ENCODE measurements at regions not wholly inside any gene's neighbourhood (a gene's known extent, or its start where the extent isn't known, plus 50 kb on each side); places are given as distances from the start of the nearest gene placed in this dataset.

- no peak for DNase-seq (ENCODE audit: low spot score)
Observed at GRCh38 chr6:141451511-141452353, 681.0 kb upstream of the GJE1 start.

GRCh38 chr6:141451181-141451510 is 681.6 kb upstream of the GJE1 start:
- DNase-seq (ENCODE audit: low spot score), result no peak

GRCh38 chr6:141445928-141446628 is 686.6 kb upstream of the GJE1 start:
- no peak for DNase-seq (ENCODE audit: low spot score)

GRCh38 chr6:141443668-141444289 is 688.9 kb upstream of the GJE1 start:
- DNase-seq (ENCODE audit: low spot score), result no peak

DNA sequence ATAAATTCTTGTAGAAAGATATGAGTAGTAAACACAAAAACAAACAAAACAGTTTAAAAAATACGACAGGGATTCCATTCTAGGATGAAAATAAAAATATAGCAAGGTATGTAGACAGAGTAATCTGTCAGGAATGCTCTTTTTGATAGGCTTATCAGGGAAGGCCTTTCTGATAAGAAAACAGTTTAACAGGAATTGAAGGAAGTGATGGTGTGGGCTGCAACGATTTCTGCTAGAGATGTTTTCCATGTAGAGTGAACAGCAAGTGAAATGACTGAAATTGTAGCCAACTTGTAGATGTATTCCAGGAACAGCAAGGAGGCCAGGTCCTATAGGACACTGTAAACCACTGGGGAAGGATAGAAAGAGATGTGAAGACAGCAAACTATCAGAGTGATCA is 689.7 kb upstream of the GJE1 start:
- DNase-seq (ENCODE audit: low spot score), result no peak

DNA sequence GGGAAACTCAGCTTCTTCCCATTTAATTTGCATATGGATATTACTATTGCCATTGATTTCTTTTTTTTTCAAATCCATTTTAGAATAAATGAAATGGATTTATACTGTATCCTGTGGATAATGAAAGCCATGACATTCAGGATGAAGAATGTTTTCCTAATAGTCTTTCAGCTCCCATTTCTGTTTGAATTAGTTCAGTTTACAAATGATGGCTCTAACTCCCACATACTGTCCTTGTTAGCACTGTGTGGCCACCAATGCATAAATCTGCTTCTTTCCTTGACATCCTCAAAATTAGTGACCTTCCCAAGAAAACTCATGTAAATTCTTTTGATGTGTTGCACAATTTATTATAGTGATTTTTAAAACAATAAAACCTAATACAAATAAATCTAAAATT is 693.2 kb upstream of the GJE1 start:
- no peak for DNase-seq (ENCODE audit: low spot score)

GRCh38 chr6:141437685-141438084 is 695.0 kb upstream of the GJE1 start:
- no peak for DNase-seq (ENCODE audit: low spot score)

DNA sequence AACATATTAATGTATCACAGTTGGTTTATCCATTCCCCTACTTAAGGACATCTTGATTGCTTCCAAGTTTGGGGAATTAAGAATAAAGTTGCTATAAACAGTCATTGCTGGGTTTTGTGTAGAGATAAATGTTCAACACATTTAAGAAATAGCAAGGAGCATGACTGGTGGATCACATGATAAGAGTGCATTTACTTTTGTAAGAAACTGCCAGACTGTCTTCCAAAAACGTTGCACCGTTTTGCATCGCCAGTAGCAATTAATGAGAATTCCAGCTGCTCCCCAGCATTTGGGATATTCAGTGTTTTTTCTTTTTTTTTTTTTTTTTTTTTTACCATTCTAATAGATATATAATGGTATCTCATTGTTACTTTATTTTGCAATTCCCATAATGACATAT is 695.7 kb upstream of the GJE1 start:
- no peak for DNase-seq (ENCODE audit: low spot score)

DNA sequence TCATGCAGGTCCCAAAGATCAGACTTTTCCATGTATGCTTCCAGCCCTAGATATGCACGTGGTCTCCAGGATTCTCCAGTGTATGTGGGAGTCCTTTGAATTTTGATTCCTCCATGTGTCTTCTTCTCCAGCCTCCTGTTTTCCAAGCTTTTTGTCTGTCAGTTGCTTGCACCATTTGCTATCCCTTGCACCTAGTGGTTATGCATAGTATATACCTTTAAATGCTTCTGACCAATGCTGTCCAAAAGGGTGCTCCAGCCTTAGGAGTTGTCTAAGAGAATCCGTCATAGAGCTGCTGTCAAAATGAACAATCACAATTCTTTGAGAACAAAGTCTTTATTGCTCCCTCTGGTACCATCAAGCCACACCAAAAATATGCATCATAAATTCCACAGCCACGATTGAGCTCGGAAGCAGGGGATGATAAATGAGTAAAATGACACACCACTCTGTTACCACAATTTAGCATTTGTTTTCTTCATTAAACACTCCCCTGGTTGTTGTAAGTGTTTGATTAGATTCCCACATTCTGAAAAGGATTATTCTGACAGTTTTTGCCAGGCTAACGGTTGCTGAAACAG is 706.2 kb upstream of the GJE1 start:
- DNase-seq (ENCODE audit: low spot score), result no peak

GRCh38 chr6:141421378-141421777 is 711.3 kb upstream of the GJE1 start:
- DNase-seq (ENCODE audit: low spot score), result no peak

DNA sequence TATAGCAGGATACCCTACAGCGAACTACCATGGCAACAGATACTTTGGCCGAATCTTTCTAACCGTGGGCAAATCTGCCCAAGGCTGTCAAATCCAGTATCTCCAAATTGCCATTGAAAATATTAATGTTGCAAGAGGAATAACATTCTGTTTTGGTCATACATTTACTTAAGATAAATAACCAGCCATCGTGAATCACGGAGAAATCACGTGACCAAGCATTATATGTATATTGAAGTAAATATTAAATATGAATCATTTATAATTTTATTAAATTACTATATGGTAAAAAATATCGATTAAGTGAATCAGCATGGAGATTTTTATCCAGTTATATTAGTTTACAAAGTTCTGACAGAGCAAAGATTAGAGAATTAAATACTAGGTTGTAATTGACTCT is 714.6 kb upstream of the GJE1 start:
- no peak for DNase-seq (ENCODE audit: low spot score)

- no peak for DNase-seq (ENCODE audit: low spot score)
Observed at GRCh38 chr6:141415896-141416295, 716.8 kb upstream of the GJE1 start.

DNA sequence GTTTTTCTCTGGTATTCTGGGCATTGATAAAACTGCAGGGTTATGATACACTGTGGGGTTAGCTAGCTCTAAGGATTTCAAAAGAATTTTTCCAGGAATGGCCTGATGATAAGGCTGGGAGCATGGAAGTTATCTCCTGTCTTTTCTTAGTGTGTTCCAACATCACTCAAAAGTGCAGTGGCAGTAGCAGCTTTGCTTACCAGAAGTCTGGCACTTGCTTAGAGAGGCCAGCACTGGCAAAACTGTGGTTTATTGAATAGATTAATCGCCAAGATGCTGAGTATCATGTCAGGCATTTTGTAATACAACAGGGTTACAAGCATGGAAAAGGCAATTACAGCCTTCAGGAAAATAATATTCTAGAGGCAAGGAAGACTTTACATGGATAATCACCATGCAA is 719.5 kb upstream of the GJE1 start:
- DNase-seq (ENCODE audit: low spot score), result no peak

GRCh38 chr6:141406761-141407160 is 726.0 kb upstream of the GJE1 start:
- DNase-seq (ENCODE audit: low spot score), result no peak

DNA sequence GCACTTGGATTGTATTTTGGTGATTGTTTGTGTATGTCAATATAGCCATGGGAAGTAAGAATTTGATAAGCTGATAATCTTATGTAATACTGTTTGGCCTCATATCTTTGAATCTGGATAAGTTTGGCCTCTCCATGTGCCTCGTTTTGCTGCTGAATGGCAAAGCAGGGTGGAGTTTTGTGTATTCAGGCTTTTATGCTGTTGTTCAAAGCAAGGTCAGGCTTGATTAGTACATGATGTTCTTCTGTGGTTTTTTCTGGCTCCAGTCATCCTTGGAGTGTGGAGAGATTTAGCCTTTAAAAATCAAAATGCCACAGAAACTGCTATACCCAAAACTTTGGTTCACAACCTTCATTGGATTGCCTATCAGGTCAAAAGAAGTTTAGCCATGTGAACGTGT is 728.9 kb upstream of the GJE1 start:
- no peak for DNase-seq (ENCODE audit: low spot score)

DNA sequence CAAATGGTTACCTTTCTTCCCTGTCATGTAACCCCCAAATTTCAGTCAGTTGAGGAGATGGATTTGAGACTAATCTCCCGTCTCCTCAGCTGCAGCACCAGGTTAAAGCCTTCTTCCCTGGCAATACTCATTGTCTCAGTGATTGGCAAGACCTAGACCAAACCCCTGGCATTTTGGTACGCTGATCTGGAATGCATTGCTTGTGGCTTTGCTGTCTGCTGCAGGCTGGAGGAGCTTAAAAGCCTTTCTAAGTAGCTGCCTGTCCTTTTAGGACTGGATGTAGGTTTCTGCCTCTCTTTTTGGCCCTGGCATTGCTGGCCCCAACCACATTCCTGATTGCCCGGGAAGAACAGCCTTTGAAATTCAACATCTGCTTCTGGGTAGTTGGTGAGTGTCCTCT is 729.6 kb upstream of the GJE1 start:
- no peak for DNase-seq (ENCODE audit: low spot score)

GRCh38 chr6:141402489-141402888 is 730.2 kb upstream of the GJE1 start:
- DNase-seq (ENCODE audit: low spot score), result no peak

- peak; percentile 62 for DNase-seq (ENCODE audit: low spot score)
Observed at GRCh38 chr6:141401851-141402250, 730.9 kb upstream of the GJE1 start.

DNA sequence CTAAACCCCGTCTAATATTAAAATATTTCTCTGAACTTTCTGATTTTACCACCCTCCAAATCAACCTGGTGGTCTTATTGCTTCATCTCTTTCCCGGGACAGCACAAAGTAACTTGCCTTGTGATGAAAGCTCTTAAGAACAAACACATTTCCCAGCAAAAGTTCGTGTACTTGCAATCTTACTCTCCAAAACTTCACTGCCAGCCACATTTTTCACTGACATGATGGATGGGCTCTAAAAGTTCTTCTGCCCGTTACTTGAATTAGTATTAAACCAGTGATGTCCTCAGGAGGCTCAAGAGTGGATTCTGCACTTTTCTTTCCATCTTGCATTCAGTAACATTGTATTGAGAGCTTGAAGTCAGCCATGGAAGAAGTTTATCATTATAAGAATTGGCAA is 731.6 kb upstream of the GJE1 start:
- no peak for DNase-seq (ENCODE audit: low spot score)

GRCh38 chr6:141398949-141399348 is 733.8 kb upstream of the GJE1 start:
- no peak for DNase-seq (ENCODE audit: low spot score)

DNA sequence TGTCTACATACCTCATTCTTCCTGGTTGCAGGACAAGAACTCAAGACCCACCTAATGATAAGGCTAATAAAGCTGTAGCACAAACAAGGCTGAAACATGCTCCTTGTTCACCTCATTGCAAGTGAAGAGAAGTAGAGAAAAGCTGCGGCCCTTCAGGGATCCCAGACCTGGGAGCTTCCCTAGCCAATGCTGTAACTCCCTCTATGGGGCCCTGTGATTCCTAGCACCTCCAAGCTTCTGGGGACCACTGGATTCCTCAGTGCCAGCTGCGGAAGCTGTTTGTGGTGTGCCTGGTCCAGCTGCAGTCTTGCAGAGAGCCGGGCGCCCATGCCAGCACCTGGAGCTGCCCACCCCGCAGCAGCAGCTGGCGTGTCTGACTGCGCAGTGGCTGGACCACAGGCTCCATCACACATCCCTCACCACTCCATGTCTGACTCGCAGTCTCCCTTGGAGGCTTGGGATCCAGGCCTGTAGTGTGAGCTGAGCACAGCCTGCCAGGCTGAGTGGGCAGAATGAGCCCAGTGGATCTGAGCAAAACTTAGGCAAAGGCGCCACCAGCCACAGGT is 737.2 kb upstream of the GJE1 start:
- DNase-seq (ENCODE audit: low spot score), result no peak

DNA sequence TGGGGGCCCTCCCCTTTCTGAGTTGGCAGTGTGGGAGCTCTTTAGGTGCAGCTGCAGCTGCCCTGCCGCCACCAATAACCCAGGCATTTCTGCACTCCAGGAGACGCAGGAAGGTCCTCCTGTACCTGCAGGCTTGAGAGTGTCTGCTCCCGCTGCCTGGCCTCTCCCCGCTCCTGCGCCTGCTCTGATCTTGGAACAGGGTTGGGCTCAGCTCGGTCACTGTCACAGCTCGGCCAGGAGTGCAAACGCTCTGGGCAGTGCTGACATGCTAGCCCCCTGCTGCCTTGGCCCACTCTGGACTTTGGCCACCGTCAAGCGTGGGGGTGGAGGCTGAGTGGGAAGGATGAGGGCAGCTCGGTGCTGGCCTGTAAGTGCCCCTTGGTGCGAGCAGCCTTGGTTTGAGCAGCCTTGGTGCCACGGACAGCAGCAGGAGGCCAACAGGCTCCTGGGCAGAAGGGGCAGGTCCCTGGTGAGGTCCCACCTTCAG is 738.1 kb upstream of the GJE1 start:
- no peak for DNase-seq (ENCODE audit: low spot score)
